ENCODE measurements at regions not wholly inside any gene's neighbourhood (a gene's known extent, or its start where the extent isn't known, plus 50 kb on each side); places are given as distances from the start of the nearest gene placed in this dataset.
"Not testable (repeated sequence)": the region's sequence is repeated elsewhere in the genome, so short reads cannot be mapped to it uniquely, and the experiment has no call there.

DNA sequence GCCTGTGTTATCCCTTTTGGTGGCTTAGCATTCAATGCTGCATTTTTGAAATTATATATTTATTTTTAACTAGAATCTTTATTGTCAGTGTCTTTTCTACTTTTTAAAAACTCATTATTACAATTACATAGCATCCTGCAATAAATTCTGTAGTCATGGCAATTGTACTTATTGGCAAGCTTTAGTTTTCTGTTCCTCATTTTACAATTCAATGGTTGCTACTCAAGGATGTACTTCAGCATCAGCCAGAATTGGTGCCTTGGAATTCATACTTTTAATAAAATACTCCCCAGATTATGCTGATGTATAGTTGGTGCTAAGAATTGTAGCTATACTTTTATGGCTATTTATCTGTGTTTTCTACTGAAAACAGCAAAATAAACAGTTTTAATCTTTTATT lies 1756.8 kb upstream of the SEL1L start:
- DNase-seq (ENCODE audit: low read depth in 2 of 2), result no peak

DNA sequence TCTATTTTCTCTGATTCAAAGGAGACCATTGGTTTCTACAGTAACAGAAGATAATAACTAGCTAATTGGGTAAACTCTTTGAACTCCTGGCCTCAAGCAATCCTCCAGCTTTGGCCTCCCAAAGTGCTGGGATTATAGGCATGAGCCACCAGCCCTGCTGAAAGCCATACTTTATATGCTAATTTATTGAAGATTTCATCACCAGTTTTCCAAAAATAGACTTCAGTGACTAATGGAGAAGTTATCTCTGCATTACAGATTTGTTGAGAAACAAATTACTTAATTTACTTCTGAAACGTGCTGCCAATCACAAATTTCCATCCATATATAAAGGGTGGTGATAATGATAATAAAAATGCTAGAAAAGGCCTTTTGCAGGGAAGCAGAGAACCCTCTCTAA lies 1758.1 kb upstream of the SEL1L start:
- DNase-seq (ENCODE audit: low read depth in 2 of 2), result no peak

DNA sequence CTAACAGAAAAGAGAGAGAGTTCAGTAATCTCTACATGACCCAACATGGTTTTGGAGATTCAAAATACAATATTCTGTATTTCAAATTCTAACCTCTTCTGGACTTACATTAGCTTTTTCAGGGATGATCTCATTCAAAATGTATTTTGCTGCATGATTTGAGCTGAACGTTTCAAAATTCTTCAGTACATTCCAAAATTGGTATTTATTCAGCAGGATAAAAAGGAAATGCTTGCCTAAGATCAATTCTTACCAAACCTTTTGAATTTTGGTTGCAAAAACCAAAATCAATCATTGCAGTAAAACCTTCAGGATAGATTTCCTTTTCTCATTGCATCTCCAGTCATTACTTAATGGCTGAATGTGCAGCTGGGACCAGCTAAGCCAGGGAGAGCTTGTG lies 1761.3 kb upstream of the SEL1L start:
- DNase-seq (ENCODE audit: low read depth in 2 of 2), result no peak

DNA sequence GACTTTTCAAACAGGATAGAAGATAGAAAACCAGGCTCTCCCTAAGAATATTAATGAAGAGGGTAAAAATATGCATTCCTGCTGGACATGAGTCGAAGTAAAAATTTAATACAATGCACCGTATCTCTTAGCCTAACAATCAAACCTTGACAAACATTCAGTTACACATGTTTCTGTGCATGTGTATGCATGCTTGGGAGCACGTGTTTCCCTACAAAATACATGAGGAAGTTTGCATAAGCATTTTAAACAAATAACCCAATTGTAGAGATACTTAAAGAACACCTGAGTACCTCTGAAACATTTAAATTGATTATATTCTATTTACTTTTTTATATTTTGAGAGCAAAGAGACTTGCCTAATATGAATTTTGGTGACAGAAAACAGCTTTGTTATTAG lies 1763.7 kb upstream of the SEL1L start:
- no peak for DNase-seq (ENCODE audit: low read depth in 2 of 2)

DNA sequence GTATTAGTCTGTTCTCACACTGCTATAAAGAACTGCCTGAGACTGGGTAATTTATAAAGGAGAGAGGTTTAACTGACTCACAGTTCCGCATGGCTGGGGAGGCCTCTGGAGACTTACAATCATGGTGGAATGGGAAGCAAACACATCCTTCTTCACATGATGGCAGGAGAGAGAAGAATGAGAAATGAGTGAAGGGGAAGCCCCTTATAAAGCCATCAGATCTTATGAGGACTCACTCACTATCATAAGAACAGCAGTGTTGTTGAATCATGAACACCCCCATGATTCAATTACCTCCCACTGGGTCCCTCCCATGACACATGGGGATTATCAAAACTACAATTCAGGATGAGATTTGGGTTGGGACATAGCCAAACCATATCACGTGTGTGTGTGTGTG lies 1764.4 kb upstream of the SEL1L start:
- DNase-seq (ENCODE audit: low read depth in 2 of 2), result not testable (repeated sequence)

DNA sequence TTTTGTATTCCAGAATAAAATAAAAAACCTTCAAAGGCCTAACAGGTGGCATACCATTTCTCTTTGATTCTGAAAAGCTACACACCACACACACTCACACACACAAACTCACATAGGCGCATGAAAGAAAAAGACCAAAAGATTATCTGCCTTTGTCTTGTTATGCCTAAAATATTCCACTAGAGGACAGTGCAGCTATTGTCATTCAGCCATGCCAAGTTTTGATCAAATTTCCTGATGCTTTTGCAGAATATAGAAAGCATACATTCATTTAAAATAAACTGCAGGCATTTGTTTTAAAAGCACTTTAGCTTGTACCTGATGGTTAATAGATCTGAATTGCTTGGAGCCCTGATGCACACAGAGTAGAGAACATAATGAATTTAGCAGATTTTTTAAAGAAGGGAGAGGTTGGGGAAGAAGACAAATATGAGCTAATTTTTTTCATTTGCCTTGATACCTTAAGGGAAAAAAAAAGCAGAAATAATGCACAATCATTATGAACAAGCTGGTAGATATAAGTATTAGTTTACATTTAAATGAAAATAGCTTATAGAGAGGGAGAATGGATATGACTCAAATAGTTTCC lies 1766.9 kb upstream of the SEL1L start:
- no peak for DNase-seq (ENCODE audit: low read depth in 2 of 2)

DNA sequence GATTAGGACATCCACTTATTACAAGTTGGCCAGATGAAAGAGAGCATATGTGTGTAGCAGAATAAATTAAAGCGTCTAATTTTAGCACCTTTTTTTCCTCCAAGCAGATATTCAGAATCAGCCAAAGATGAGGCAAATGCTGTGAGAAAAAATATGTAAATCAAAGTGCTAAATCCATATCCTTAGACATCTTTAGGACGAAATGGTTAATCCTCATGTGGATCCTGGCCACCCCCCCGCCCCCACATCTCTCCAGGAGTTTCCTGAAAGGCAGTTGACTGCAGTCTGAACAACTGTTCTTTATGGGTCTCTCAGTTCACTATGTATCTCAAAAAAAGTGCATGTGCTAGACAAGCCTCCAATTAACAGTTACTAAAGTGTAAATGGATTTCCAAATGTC lies 1768.1 kb upstream of the SEL1L start:
- no peak for DNase-seq (ENCODE audit: low read depth in 2 of 2)

DNA sequence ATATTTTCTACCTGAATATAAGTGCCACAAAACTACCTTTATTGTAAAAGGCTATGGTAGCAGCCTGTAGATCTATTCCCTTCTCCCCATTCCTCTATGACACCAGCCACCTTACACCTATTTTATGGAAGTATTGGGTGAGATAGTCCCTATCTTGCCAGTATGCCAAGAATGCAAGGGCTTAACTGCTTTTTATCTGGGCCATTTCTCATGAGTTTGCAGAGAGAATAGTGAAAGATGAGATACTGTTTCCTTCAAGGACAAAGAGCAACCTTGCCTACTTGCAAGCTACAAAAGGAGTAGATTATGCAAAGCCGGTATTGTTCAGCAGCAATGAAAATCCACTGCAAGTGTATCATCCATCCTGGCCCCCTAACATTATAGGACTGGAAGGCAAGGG lies 1775.6 kb upstream of the SEL1L start:
- DNase-seq (ENCODE audit: low read depth in 2 of 2), result no peak

DNA sequence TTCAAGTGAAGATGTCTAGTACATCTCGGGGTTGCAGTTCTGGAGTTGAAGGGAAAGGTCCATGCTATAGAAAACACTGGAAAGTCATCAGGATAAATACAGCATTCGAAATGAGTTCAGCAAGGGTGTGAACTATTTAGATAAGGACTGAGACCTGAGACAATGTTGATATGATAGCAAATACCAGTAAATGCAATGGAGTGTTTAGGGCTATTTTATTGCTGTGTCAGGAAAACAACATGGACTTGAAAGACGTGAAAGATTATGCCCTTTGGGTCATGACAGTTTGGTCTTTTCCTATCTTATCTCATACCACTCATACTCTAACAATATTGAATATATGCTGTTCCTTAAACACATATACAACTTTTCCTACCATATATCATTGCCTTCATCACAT lies 1776.2 kb upstream of the SEL1L start:
- no peak for DNase-seq (ENCODE audit: low read depth in 2 of 2)

DNA sequence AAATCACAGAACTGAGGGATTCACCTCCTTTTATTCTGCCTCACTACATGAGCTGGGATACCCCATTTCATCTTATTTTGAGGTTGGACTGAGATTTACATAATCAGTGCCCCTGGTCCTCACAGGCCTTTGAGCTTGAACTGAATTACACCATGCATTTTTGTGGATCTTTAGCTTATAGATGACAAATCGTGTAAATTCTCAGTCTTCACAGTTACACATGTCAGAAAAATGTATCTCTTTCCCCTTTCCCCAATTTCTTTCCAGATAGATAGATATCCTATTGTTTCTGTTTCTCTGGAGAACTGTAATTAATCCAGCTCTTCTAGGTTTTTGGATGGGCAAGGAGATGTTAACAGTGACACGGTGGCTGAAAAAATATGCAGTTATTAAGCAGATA lies 1778.9 kb upstream of the SEL1L start:
- no peak for DNase-seq (ENCODE audit: low read depth in 2 of 2)

DNA sequence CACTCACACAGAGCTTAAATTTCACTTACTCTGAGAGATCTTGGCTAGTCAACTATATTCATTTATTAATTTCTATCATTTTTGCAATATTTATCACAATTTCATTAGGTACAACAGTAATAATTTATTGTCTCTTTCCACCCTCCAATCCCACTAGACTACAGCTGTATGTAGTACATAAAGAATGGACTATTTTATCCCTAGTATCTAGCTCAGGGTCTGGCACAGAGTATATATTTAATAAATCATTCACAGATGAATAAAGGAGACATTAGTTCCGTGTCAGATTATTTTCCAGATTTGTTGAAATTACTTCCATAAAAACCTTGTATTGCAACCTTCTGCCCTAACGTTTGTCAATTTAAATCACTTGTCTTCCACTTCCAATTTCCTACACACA lies 1781.1 kb upstream of the SEL1L start:
- DNase-seq (ENCODE audit: low read depth in 2 of 2), result no peak

DNA sequence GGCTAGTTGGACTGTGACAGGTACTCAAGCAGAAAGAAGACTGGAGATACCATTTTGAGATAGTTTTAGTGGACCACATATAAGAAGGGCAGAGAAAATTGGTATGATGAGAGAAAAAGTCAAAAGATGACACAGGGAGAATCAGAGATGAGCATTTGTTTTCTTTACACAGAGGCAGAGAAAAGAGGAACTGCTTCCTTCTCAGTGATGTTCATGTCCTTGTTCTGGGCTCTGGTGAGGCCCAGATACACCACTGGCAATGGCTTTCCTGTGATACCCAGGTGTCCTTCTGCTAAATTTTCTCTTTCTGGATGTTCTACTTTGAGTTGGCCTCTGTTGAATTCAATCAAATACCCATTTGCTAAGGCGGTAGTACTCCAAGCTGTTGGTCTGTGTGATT lies 1782.7 kb upstream of the SEL1L start:
- no peak for DNase-seq (ENCODE audit: low read depth in 2 of 2)

DNA sequence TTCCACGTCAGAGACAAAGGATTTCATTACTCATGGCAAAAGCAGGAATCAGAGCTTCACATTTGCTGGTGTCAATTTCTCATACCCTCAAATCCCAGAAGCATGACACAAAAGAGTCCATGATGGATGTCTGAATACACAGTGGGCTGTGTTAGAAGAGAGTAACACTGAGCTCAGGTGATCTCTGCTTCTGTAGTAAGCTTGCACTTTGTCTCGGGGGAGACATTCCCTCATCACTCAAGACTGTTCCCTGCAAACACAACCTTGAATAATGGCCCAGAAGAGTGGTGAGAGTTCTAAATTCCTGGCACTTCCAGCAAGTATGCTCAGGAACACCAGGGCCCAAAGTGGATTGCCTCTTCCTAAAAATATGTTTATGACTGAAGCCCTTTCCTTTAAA lies 1787.2 kb upstream of the SEL1L start:
- DNase-seq (ENCODE audit: low read depth in 2 of 2), result no peak

DNA sequence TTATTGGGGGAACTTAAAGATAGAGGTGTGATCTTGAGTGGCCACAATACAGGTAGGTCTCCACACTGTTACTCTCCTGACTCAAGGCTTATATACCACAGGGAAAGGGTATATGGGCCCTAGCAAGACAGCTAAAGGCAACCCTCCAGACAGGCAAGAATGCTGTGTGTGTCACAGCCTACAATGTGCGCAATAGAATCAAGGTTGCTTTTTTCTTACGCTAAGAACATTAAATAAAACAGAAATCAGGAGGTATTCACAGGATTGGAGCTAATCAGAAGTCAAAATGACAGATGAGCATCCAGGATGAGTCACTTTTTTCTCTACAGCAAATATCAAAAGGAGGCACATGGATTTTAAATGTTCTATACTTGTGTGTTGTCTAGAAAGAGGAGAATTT lies 1797.9 kb upstream of the SEL1L start:
- no peak for DNase-seq (ENCODE audit: low read depth in 2 of 2)

DNA sequence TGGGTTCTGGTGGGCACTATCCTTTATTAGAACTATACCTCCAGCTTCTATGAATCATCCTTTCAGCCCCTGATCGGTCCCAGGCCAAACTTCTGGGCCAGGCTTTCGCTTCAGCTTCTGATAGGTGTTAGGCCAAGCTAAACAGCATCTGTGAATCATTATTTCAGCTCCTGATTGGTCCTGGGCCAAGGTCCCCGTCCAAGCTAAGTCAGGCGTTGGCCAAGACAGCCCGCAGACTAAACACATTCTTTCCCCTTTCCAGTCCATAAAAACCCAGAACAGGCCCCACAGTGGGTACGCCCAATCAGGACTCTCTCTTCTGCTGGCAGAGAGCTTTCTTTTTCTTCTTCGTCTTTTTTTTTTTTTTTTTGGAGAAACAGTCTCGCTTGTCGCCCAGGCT lies 1808.9 kb upstream of the SEL1L start:
- DNase-seq (ENCODE audit: low read depth in 2 of 2), result no peak

DNA sequence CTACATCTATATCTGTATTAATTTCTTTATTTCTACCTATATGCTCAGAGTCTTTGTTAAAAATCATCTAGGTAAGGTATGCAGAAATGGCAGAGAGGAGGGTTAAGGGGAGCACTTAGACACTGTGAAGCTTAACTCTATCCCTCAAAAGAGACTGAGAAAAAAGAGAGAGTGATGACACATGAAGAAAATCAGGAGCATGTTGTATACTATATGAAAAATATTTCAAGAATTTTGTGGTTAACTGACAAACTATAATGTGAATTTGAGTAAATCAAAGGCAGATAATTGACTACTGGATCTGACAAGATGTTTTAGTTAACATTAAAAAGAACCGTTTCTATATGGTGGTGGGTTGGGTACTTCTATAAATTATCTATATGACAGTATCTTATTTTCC lies 1814.2 kb upstream of the SEL1L start:
- no peak for DNase-seq (ENCODE audit: low read depth in 2 of 2)

DNA sequence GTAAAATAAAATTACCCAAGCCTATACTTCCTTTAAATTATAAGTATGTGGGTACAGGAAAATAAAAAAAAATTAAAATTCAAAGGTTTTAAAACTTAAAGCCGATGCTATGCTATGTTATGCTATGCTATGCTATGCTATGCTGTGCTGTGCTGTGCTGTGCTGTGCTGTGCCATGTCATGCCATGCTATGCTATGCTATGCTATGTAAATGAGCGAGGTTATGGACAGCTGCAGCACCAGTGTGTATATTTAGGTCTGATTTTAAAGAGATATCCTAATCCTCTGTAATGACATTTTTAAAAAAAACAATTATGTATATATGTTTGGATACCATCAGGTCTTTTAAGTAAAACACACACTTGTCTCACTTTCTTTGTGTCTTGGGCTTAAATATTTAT lies 1822.0 kb upstream of the SEL1L start:
- DNase-seq (ENCODE audit: low read depth in 2 of 2), result no peak

DNA sequence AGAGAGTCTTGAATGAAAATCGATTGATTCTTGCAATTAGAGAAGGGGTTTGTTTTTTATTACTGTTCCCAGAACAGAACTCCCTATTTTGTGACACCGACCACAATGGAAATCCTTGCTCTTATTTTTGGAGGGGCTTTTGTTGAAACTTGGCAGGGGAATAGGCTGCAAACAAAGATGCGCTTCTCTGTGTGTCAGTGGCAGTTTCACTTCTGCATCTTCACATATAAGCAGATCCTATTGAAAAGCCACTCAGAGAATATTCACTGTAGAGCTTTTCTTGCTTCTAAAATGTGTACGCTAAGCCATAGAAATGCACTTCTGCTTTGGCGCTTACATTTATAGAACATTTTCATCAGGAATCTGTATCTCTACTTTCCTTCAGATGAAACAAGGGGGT lies 1822.4 kb upstream of the SEL1L start:
- DNase-seq (ENCODE audit: low read depth in 2 of 2), result no peak

DNA sequence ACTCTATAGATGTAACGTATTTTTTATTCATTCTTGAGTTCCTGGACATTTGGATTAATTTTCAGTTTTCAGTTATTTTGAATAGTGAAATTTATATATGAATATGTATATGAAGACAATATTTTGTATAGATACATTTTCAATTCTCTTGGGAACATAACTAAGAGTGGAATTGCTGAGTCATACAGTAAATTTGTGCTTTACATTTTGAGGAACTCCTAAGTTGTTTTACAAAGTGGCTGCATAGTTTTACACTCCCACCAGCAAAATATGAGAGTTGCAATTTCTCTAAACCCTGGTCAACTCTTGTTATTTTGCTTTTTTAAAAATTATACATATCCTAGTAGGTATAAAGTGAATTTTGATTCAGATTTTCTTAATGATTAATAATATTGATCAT lies 1838.6 kb upstream of the SEL1L start:
- DNase-seq (ENCODE audit: low read depth in 2 of 2), result no peak

DNA sequence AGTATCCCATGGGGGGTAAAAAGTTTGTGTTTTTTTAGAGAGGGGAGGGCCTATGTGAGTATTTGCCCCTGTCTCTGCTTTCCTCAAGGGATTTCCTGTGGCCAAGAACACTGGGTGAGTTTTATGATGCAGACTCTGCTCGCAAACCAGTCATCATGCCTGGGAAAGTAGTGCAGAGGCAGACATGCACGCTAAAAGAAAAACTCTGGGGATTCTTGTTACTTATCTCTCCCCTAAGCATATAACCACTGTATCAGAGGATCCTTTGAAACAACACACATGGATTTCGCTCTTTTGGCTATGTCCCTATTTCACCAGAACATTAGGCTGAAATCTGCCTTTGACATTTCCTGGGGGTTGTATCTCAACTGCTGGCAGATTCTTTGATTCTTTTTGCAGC lies 1845.8 kb upstream of the SEL1L start:
- no peak for DNase-seq (ENCODE audit: low read depth in 2 of 2)

DNA sequence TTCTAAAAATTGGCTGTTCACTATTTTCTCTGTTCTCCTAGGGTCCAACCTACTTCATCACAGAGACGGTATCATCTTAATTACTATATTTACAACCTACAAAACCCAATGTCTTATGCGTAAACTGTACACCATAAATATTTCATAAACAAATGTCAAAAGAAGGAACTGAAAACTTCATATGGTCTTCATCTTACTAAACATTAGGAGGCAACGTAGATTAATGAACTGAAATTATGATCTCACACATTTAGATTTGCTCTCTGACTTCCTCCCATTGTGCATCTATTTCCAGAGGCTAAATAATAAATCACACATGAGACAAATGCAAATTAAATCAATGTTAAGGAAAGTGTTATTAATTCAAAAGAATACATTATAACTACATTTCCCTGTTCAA lies 1850.6 kb upstream of the SEL1L start:
- DNase-seq (ENCODE audit: low read depth in 2 of 2), result no peak

DNA sequence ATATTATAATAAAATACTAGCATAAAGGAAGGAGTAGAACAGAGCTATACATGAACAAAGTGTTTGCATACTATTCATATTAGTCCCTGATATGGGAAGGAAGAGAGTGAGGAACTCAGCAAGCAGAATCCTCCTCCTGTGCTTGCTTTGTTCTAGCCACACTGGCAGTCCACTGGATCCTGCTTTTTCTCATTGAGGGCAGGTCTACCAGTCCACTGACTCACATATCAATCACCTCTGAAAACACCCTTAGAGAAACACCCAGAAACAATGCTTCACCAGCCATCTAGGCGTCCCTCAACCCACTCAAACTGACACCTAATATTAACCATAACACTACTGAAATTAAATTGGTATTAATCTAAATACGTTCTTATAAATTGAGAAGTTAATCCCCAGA lies 1861.7 kb upstream of the SEL1L start:
- no peak for DNase-seq (ENCODE audit: low read depth in 2 of 2)

DNA sequence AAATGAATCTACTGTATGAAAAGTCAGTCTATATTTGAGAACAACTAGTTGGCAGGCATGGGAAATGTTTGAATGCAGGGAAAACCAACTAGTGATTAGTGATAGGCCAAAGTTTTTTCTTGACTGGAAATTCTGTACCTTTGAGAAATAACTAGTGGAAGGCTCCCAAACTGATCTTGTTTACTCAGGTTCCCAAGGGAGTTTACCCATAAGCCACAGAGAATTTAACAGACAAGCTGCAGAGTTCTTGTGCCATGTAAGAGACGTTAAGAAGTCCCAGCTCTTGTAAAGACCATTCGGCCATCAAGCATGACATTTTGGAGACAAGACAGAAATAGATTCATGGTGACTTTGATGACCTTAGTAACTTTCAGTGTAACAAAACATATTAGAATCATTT lies 1882.8 kb upstream of the SEL1L start:
- no peak for DNase-seq (ENCODE audit: low read depth in 2 of 2)

DNA sequence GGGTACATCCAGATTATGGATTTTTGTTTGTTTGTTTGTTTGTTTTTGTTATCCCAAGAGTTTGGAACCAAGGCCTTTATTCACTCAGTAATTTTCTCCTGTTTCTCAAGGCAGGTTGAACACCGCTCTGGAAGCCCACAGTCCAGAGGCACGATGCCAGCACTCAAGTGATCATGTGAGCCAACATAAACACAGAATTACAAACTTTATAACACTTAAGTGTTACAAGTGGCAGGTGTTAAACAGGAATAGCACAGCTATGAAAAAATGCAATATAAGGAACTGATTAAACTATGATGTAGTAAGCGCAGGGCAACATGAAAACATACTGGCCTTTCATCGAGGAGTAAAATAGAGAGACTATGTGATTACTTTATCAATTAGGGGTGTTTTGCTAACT lies 1885.8 kb upstream of the SEL1L start:
- DNase-seq (ENCODE audit: low read depth in 2 of 2), result no peak

DNA sequence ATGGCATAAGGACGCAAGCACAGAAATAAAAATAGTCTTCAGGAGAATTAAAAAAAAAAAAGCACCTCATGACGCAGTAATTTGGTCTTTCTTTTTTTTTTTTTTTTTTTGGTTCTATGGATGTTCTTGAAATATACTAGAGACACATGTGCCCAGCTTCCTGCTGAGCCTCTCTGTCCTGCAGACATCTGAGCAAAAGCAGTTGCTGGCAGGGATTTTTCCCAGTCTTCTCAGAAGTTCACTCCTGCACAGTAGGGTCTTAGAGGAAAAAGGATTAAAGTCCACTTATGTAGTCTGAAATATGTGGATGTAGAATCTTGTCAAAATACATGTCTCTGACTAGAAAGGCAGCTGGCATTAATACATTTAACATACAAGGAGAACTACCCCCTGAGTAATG lies 1888.1 kb upstream of the SEL1L start:
- no peak for DNase-seq (ENCODE audit: low read depth in 2 of 2)

Data from stimulated activated CD8-positive, alpha-beta memory T cell treated with anti-CD3 and anti-CD28 coated beads, Interleukin-2, amount 100 ng/mL, for 48 hours (primary cell).